Gastrocnemius medialis (tissue), 4 donors: ENCODE measurements at regions not wholly inside any gene's neighbourhood (a gene's known extent, or its start where the extent isn't known, plus 50 kb on each side); places are given as distances from the start of the nearest gene placed in this dataset.

Experiments
- POLR2A ChIP-seq, 2 donors: fragments of 450-650 bp; IDR thresholded peaks; one replicate each; pipeline ENCODE4 v1.6.1; 2017; ENCODE audit warnings: antibody characterized with exemption in 2 of 2, mild to moderate bottlenecking in 2 of 2, moderate library complexity in 2 of 2
- TF ChIP-seq, protein P1 (sequence below), 5 experiments: fragments of 450-650 bp in 3 of 5; fragments of 200-600 bp in 2 of 5; sonication (generic) in 2 of 5; IDR thresholded peaks in 4 of 5; conservative IDR thresholded peaks in 1 of 5; 1 replicate in 4 of 5; 2 replicates in 1 of 5; pipeline ENCODE4 v1.5.1; 2016 to 2019; ENCODE audit warnings: antibody characterized with exemption in 5 of 5, mild to moderate bottlenecking in 3 of 5, moderate library complexity in 3 of 5

DNA sequence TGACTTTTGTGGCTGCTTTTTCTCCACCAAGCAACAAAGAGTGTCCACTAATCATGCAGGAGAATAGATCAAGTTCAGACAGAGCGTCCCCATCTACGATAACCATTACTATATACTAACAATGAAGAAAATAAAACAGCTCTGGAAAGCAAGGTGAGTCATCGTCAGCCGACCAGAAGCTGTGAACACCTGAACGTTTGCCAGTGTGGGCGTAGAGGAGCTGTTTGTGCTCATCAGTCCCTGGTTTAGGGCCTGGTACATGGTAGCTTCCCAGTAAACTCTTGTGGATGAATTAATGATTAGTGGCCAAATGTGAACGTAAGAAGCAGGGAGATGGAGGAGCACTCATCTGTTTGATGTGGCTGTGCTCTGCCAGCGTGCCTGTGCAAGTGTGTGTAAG, 180.7 kb downstream of the EVX1 start:
- TF ChIP-seq, protein P1, sequence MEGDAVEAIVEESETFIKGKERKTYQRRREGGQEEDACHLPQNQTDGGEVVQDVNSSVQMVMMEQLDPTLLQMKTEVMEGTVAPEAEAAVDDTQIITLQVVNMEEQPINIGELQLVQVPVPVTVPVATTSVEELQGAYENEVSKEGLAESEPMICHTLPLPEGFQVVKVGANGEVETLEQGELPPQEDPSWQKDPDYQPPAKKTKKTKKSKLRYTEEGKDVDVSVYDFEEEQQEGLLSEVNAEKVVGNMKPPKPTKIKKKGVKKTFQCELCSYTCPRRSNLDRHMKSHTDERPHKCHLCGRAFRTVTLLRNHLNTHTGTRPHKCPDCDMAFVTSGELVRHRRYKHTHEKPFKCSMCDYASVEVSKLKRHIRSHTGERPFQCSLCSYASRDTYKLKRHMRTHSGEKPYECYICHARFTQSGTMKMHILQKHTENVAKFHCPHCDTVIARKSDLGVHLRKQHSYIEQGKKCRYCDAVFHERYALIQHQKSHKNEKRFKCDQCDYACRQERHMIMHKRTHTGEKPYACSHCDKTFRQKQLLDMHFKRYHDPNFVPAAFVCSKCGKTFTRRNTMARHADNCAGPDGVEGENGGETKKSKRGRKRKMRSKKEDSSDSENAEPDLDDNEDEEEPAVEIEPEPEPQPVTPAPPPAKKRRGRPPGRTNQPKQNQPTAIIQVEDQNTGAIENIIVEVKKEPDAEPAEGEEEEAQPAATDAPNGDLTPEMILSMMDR (IDR thresholded peaks at IDR 0.05 in 4 of 5, conservative IDR thresholded peaks at IDR 0.05 in 1 of 5): no peak
- TF ChIP-seq POLR2A (IDR thresholded peaks at IDR 0.05): no peak
